ENCODE measurements at regions not wholly inside any gene's neighbourhood (a gene's known extent, or its start where the extent isn't known, plus 50 kb on each side); places are given as distances from the start of the nearest gene placed in this dataset.

DNA sequence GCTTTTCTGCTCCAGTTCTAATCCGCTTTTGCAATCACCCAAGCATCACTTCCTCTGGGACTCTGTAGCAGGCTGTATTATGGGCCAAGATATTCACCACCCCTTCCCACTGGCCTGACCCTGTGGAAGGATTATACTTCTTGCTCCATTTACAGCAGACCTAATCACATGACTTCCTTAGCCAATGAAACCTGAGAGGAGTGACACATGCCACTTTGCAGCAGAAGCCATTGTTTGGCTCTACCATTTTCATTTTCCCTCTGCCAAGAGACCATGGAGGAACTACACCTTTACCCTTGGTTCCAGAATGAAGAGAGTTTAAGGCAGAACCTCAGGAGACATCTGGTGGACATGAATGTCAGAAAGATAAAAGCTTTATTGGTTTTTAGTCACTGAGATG, 134.9 kb upstream of the HSD17B12 start:
- intact Hi-C loops (cut with micrococcal nuclease), result no loop called here
- no peaks in the 10 kb centered on the region for H3K36me3 Mint-ChIP-seq (ENCODE audit: low read depth)
- H3K4me3 Mint-ChIP-seq, result no peak overlapping the region
- peaks cover 22% of the 10 kb centered on the region for H3K27me3 Mint-ChIP-seq
- no peak for DNase-seq
- H3K27ac Mint-ChIP-seq, result no peak overlapping the region
- H3K4me1 Mint-ChIP-seq, result no peaks in the 10 kb centered on the region
- H3K9me3 Mint-ChIP-seq, result no peaks in the 10 kb centered on the region

DNA sequence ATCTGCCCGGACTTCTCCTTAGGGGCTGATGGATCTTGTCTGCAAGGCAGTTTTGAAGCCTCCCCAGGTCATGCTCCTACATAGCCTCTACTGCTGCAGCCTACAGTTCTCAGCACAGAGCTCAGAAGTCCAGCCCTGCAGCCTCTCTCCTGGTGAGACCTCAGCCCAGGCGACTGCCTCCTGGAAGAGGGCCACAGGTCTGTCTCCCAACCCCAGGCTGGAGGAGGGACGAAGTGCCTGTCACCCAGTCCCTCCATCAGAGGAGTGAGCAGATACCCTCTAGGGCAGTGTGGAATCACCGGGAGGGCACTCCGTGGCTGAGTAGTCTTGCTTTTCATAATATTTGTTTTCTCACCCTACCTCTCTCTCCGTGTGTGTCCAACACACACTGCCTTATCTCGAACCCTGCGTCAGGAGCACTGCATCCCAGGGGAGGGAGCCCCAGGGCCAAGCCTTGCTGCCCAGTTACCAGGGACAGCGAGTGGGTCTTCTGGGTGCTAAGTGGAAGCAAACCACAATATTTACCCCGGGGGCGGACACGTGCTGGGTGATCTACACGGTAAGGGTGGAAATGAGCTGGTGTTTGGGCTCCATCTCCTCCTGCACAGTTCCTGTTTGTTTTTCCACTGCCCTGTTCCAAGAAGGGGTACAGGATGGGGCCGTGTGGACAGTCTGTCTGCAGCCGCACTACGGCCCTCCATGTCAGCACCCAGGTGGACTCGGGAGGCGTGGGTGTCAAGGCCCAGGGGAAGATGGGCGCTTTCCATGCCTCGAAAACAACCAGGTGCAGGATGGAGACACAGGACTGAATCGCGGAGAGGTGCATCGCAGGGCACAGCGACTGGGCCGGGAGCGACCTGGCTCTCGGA, 133.7 kb upstream of the HSD17B12 start:
- H3K36me3 Mint-ChIP-seq (ENCODE audit: low read depth), result no peaks in the 10 kb centered on the region
- no peak for DNase-seq
- H3K9me3 Mint-ChIP-seq, result no peaks in the 10 kb centered on the region
- H3K4me1 Mint-ChIP-seq, result no peaks in the 10 kb centered on the region
- H3K4me3 Mint-ChIP-seq, result no peak overlapping the region
- H3K27ac Mint-ChIP-seq, result no peak overlapping the region
- H3K27me3 Mint-ChIP-seq, result peaks cover 24% of the 10 kb centered on the region
- intact Hi-C loops (cut with micrococcal nuclease), result no loop called here

DNA sequence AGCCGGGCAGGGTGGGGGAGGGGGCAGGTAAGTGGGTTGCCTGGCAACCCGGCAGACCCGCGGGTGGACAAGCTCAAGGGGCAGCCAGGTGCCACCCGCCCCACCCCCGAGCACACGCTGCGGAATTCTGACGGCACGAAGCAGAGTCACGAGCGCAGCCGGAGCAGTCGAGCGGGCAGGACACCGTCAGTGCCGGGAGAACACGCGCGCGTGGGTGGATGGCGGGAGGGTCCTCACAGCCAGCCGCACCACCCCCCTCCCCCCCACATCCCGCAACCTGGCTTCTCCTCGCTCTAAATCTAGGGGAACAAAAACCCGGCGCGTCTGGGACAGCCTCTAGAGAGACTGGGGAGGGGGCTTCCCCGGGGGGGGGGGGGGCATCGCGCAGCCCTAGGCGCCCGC, 133.1 kb upstream of the HSD17B12 start:
- intact Hi-C loops (cut with micrococcal nuclease), result no loop called here
- H3K9me3 Mint-ChIP-seq, result no peaks in the 10 kb centered on the region
- no peaks in the 10 kb centered on the region for H3K36me3 Mint-ChIP-seq (ENCODE audit: low read depth)
- no peak for DNase-seq
- no peak overlapping the region for H3K27ac Mint-ChIP-seq
- H3K4me3 Mint-ChIP-seq, result no peak overlapping the region
- peaks cover 24% of the 10 kb centered on the region for H3K27me3 Mint-ChIP-seq
- H3K4me1 Mint-ChIP-seq, result no peaks in the 10 kb centered on the region

DNA sequence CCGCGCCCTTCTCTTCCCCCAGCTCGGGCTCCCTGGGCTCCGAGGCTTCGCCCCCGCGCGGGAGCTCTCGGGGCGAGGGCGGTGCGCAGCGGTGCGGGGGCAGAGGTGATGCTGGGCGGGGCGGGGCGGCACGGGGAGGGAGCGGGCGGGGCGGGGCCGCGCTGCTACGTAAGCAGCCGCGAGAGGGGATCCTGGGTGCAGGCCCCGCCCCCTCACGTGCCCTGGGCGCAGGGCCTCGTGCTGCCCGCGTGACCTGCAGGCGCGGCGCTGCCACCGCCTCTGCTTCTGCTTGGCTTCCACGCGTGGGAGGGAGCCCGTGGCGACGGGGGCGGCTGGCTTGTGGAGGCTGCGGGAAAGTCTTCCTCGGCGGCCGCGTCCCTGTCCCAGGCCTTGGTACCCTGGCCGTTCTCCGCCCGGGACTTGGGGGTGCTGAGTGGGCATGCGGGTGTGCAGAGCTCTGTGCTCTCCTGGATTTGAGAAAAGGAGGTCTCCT, 132.6 kb upstream of the HSD17B12 start:
- Mint-ChIP-seq H3K4me1 (no peaks in the 10 kb centered on the region), H3K36me3 (ENCODE audit: low read depth) (no peaks in the 10 kb centered on the region), H3K27ac (no peak overlapping the region), H3K4me3 (no peak overlapping the region), H3K27me3 (peaks cover 24% of the 10 kb centered on the region), H3K9me3 (no peaks in the 10 kb centered on the region)
- DNase-seq, result no peak
- intact Hi-C loops (cut with micrococcal nuclease), result no loop called here

DNA sequence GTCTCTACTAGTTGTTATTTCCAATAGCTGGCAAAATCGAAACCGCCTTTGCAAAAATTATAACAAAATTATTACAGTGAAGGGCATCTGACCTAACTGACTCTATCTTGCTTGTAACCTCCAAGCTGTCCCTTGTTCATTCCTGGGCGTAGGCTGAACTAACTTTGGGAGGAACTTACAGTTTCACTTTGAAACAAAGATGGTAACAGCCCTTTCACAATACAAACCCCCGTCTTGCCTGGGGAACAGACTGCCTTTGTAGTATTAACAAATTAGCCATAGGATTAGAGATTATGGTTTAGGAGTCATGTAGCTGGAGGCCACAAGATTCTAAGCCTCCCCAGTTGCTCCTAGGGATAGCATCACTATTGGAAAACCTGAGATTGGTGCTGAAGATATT, 131.6 kb upstream of the HSD17B12 start:
- intact Hi-C loops (cut with micrococcal nuclease), result no loop called here
- H3K4me1 Mint-ChIP-seq, result no peaks in the 10 kb centered on the region

DNA sequence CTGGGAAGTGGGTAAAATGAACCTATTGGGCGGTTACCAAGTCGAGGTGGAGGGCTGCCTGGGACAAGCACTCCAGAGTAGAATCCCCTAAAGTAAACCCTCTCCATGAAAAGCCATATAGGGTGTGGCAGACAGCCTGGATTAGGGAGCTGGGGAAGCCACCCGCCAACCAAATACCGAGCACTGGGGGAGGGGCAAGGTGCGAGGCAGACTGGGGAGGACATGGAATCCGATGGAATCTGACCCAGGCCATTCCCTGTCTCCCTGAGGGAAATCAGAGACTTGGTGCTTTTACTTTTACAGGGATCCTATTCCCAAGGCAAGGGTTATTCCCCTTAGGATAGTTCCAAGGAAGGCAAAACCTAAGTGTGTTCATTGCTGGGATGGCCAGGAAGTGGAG, 130.9 kb upstream of the HSD17B12 start:
- Mint-ChIP-seq H3K4me1 (no peaks in the 10 kb centered on the region), H3K4me3 (no peak overlapping the region), H3K9me3 (no peaks in the 10 kb centered on the region), H3K36me3 (ENCODE audit: low read depth) (no peaks in the 10 kb centered on the region), H3K27me3 (peaks cover 39% of the 10 kb centered on the region), H3K27ac (no peak overlapping the region)
- no peak for DNase-seq
- intact Hi-C loops (cut with micrococcal nuclease), result no loop called here

More for the DNA sequence above, 131.6 kb upstream of the HSD17B12 start:
- Mint-ChIP-seq H3K27me3 (peaks cover 34% of the 10 kb centered on the region), H3K27ac (no peak overlapping the region), H3K4me3 (no peak overlapping the region), H3K9me3 (no peaks in the 10 kb centered on the region), H3K36me3 (ENCODE audit: low read depth) (no peaks in the 10 kb centered on the region)
- no peak for DNase-seq

DNA sequence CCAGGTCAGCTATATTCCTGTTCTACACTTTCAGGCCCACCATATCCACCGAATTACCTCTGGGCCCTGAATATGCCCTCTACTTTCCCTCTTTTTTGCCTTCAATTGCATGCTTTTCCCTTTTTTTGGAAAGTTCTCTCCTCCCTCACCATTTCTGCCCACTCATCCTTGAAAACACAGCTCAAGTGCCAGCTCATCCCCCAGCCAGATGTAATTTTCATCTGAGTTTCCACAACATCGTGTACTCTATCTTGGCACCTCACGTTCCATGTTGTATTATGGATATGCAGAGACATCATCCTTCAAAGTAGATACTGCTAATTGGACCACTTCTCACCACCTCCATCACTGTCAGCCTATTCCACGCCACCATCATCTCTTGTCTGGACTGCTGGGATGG, 129.8 kb upstream of the HSD17B12 start:
- Mint-ChIP-seq H3K27me3 (peaks cover 43% of the 10 kb centered on the region), H3K27ac (no peak overlapping the region), H3K9me3 (no peaks in the 10 kb centered on the region), H3K4me3 (no peak overlapping the region), H3K36me3 (ENCODE audit: low read depth) (no peaks in the 10 kb centered on the region), H3K4me1 (no peaks in the 10 kb centered on the region)
- intact Hi-C loops (cut with micrococcal nuclease), result no loop called here
- no peak for DNase-seq

DNA sequence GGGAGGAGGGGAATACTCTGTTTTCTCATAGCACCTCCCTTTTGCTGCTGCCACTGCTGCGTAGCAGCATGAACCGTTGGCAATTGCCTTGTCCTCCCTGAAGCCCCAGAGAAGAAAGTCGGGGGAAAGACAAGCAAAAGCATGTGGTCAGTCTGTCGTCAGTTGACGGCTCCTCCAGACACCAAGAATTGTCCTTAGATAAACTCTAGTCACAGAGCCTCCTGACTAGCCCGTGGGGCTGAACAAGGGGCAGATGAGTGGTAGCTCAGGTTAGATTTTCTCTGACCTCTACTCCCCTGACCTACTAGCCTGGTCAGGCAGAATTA, 126.4 kb upstream of the HSD17B12 start:
- no peak overlapping the region for H3K27ac Mint-ChIP-seq
- H3K4me1 Mint-ChIP-seq, result peaks cover 5% of the 10 kb centered on the region
- H3K27me3 Mint-ChIP-seq, result peaks cover 64% of the 10 kb centered on the region

DNA sequence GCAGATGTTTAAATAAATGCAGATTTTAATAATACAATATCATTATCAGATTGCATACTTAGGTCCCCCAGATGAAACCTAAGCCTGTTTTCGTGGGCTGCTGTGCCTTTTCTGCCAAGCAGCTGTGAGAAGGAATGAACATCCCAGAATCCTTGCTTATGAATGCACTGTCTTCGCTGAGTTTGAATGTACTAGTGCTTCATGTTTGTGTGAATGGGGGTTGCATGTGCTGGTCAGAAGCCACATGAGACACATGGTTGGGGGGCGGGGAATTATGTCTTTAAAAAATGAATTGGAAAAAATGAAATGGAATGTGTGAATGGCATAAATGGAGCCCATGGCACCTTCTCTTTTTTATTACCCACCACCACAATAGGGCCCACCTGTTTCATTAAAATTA, 125.4 kb upstream of the HSD17B12 start:
- intact Hi-C loops (cut with micrococcal nuclease), result no loop called here
- Mint-ChIP-seq H3K4me3 (no peak overlapping the region), H3K27me3 (peaks cover 67% of the 10 kb centered on the region), H3K9me3 (no peaks in the 10 kb centered on the region), H3K4me1 (peaks cover 5% of the 10 kb centered on the region), H3K36me3 (ENCODE audit: low read depth) (no peaks in the 10 kb centered on the region), H3K27ac (no peak overlapping the region)
- DNase-seq, result no peak

More for the DNA sequence above, 126.4 kb upstream of the HSD17B12 start:
- Mint-ChIP-seq H3K4me3 (no peak overlapping the region), H3K36me3 (ENCODE audit: low read depth) (no peaks in the 10 kb centered on the region), H3K9me3 (no peaks in the 10 kb centered on the region)
- intact Hi-C loops (cut with micrococcal nuclease), result no loop called here
- DNase-seq, result no peak

DNA sequence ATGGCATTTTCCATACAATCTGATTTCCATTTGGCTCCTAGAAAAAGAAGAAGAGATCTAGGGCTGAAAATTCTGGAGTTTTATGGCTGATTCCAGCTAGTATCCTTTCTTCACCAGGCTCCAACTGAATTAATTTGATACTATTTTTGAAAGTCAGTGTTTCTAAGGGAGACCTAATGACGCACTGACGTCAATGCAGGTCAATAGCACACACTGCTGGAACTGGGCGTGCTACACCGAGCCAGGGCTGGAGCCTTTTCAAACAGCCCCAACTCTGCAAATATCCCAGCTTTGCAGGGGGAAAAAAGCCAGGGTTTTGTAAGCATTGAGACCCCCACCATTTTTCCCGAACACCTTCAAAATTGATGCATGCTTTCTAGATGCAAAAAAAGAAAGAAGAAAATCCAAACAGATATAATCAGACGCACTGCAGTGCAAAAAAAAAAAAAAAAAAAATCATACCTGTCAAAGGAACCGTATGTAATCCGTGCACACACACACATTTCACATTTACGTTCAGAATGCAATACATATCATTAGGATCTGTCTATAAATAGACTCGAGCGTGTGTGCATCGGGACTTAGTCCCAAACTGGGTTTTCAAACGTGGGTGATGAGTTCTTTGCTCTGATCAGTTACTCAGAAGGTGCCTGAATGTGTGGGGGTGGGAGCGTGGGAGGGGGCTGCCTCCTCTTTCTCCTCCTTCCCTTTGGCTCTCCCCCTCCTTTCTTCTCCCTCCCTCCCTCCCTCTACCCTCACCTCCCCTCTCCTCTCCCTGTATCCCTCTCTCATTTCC, 124.5 kb upstream of the HSD17B12 start:
- Mint-ChIP-seq H3K4me1 (peaks cover 5% of the 10 kb centered on the region), H3K9me3 (no peaks in the 10 kb centered on the region), H3K27ac (no peak overlapping the region), H3K36me3 (ENCODE audit: low read depth) (no peaks in the 10 kb centered on the region), H3K27me3 (peaks cover 71% of the 10 kb centered on the region), H3K4me3 (no peak overlapping the region)
- DNase-seq, result no peak
- intact Hi-C loops (cut with micrococcal nuclease), result no loop called here

DNA sequence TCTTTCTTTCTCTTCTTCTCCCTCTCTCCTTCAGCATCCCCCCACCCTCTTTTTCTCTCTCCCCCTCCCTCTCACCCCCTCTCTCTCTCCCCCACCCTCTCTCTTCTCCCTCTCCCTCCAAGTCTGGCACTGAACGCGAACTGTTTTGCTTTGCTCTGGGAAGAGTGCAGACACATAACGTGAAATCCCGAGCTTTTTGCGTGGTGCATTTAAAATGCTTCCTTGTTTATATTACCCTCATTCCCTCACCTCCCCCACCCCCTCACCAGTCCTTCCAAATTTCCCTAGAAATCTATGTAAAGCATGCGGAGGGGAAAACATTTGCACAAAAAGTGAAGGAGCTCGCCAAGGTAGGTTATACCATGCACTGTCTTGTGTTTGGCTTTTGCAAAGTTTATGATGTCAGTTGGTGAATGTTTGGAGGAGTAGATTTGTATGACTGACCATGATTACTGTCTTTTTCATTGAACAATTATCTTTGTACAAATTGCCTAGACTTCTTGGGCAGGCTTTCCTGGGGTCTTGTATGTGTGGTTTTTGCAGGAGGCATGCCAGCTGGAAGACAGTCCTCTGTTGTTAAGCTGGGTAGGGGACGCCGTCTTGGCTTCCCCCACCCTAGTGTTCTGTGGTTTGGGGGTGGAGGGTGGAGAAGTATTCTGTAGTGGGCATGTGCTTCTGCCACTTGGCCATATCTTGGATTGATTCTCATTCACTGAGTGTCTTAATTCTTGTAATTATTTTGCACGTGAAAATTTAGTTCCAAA, 123.7 kb upstream of the HSD17B12 start:
- no peaks in the 10 kb centered on the region for H3K9me3 Mint-ChIP-seq
- no peaks in the 10 kb centered on the region for H3K36me3 Mint-ChIP-seq (ENCODE audit: low read depth)
- H3K4me3 Mint-ChIP-seq, result no peak overlapping the region
- no peak overlapping the region for H3K27ac Mint-ChIP-seq
- H3K4me1 Mint-ChIP-seq, result peaks cover 5% of the 10 kb centered on the region
- intact Hi-C loops (cut with micrococcal nuclease), result no loop called here
- peaks cover 67% of the 10 kb centered on the region for H3K27me3 Mint-ChIP-seq
- DNase-seq, result no peak

DNA sequence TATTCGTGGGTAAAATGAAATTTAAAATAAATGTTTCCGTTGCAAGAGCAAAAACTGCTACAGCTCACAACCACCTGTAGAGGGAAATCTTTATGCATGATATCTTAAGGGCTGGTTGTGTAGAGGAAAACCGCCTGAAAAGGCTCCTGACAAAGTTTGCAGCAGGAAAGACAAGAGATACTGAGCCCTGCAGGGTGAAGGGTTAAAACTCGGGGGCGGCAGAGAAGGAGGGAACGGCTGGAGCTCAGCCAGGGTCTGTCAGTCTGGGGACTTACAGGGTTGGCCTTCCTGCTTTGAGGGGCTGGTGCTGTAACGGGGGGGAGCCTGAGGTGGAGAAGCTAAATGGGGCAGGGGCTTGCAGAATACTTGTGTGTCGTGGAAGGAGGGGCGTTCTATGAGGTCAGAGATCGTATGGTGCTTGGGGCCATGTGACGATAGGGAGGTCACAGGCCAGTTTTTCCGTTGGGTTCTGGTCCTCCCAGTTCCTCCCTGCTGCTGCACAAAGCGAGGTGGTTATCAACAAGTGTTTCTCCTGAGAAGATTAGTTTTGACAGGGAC, 122.9 kb upstream of the HSD17B12 start:
- H3K27ac Mint-ChIP-seq, result no peak overlapping the region
- no peak for DNase-seq
- no peaks in the 10 kb centered on the region for H3K9me3 Mint-ChIP-seq
- no peaks in the 10 kb centered on the region for H3K36me3 Mint-ChIP-seq (ENCODE audit: low read depth)
- no peak overlapping the region for H3K4me3 Mint-ChIP-seq
- peaks cover 69% of the 10 kb centered on the region for H3K27me3 Mint-ChIP-seq
- peaks cover 5% of the 10 kb centered on the region for H3K4me1 Mint-ChIP-seq
- intact Hi-C loops (cut with micrococcal nuclease), result no loop called here

DNA sequence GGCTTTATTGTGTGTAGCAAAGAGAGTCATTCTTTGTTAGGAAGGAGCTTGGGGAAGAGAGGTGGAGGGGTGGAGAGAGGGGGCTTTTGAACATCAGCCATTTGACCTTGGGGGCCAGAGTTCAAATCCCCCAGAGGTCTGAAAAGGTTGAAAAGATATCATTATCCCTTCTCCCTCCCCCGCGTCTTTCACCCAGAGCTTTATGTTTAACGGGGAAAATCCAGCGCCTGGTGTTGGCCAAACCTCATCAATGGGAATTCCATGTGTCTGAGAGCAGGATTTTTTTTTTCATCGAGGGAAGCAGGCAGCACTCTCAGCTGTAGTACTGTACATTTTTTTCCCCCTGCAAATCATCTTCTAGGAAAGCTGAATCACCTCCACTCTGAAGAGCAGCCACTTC, 122.4 kb upstream of the HSD17B12 start:
- intact Hi-C loops (cut with micrococcal nuclease), result no loop called here
- H3K4me3 Mint-ChIP-seq, result no peak overlapping the region
- H3K36me3 Mint-ChIP-seq (ENCODE audit: low read depth), result no peaks in the 10 kb centered on the region
- H3K27me3 Mint-ChIP-seq, result peaks cover 67% of the 10 kb centered on the region
- no peak overlapping the region for H3K27ac Mint-ChIP-seq
- H3K4me1 Mint-ChIP-seq, result peaks cover 5% of the 10 kb centered on the region
- H3K9me3 Mint-ChIP-seq, result no peaks in the 10 kb centered on the region
- no peak for DNase-seq
